ENCODE measurements at regions not wholly inside any gene's neighbourhood (a gene's known extent, or its start where the extent isn't known, plus 50 kb on each side); places are given as distances from the start of the nearest gene placed in this dataset.

DNA sequence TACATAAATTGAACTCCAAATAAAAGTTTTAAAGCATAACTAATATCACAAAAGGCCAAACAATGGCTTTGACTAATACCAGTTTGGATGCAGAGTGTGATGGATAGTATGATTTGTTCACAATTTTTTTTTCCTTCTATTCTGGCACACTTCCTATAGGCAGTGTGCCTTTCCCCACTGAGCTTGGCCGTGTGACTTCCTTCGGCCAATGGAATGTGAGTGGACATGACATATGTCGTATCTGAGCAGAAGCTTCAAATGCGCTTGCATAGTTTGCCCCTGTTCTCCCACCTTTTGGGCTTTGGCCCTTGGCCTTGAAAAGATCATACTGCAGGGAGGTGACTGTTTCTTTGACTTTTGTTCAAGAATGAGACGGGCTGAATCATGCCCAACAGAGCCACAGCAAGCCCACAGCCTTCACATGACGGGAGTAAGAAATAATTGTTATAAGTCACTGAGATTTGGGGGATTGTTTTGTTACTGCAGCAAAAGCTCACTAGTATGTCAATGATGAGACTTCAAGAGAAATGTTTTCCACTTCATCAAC lies 279.9 kb upstream of the NEBL start:
- no peak for TF ChIP-seq POLR2A (IDR thresholded peaks at IDR 0.05)
- TF ChIP-seq, protein P1, sequence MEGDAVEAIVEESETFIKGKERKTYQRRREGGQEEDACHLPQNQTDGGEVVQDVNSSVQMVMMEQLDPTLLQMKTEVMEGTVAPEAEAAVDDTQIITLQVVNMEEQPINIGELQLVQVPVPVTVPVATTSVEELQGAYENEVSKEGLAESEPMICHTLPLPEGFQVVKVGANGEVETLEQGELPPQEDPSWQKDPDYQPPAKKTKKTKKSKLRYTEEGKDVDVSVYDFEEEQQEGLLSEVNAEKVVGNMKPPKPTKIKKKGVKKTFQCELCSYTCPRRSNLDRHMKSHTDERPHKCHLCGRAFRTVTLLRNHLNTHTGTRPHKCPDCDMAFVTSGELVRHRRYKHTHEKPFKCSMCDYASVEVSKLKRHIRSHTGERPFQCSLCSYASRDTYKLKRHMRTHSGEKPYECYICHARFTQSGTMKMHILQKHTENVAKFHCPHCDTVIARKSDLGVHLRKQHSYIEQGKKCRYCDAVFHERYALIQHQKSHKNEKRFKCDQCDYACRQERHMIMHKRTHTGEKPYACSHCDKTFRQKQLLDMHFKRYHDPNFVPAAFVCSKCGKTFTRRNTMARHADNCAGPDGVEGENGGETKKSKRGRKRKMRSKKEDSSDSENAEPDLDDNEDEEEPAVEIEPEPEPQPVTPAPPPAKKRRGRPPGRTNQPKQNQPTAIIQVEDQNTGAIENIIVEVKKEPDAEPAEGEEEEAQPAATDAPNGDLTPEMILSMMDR (IDR thresholded peaks at IDR 0.05): no peak

Data from Peyer's patch (tissue), 4 donors.